HG02678 (cell line): ENCODE measurements at regions not wholly inside any gene's neighbourhood (a gene's known extent, or its start where the extent isn't known, plus 50 kb on each side); places are given as distances from the start of the nearest gene placed in this dataset.

Experiments used
- ATAC-seq: cut with Tn5 transposase; IDR thresholded peaks from one replicate; pipeline ENCODE4 v1.9.1; 2021; ENCODE audit warnings: mild to moderate bottlenecking, moderate library complexity; ENCODE audit not compliant: unreplicated experiment

DNA sequence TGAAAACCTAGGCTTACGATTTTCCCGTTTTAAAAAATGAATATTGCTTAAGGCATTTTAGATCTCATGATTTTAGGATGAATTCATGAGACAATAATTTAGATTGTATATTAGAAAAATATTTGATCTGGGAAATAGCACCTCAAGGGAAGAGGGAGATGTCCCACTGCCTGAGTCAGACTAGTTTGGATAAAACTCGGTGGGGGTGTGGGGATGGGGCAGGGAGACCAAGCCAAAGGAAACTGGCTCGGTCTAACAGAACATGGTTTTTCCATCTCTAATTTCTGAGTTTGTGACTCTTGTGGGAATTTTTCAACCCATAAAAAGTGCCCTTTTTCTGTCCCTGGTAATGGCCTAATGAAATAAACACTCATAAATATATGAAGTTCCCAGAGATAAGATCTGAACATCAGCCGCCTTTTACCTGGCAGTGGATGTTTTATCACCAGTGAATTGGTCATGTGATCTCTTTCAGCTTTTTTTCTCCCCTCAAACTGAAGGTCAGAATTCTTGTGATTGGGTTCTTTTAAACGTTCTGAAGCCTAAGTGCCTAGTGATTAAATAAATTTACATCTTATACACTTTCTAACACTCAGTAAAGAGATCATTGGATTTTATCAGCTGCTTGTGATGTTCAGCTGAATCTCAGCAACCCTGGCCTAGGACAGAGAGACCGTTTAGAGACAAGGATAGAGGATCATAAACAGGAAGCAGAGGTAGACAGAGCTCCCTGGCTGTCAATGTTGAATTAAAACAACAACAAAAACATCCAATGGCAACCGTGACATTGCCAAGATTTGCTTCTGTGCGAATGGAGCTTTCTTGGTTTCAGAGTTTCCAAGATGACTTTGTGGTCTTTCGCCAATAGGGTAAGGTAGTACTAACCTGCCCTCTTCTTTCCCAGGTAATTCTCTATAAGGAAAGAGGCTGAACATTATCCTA is 1038.2 kb downstream of the MCTP2 start:
- ATAC-seq: no peak

DNA sequence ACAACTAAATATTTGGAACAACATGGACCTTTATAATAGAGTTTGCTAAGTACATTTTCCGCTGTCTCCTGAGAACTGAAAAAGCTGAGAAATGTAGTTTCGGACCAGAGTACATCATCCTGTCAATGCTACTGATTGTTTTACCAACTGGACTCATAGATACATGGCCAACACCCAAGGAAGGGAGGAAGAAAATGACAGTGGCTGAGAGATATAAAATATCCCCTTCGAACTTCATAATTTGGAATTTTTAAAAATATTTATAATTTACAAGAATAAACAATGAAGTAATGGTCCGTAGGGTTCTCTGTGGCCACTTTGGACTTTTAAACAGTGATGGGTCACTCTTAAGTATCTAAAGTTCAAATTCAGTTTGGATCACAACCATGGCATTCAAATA is 1042.7 kb downstream of the MCTP2 start:
- ATAC-seq: no peak

DNA sequence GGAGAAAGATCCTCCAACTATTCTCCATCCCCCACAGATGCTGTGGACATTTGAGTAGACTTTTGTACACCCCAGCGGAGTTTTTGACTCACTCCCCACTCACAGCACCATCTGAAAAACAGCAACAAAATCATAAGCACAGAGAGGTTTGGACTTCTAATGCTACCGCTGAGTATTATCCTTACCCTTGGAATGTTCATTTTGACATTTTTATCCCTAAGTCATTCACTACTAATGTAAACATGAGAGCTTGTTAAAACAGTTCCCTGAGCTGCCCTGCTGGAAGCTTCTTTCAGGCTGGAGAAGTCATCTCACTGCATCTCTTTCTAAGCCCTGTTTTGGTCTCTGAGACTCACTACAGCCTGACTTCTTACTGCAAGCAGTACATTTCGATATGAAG is 1045.9 kb downstream of the MCTP2 start:
- ATAC-seq: no peak

DNA sequence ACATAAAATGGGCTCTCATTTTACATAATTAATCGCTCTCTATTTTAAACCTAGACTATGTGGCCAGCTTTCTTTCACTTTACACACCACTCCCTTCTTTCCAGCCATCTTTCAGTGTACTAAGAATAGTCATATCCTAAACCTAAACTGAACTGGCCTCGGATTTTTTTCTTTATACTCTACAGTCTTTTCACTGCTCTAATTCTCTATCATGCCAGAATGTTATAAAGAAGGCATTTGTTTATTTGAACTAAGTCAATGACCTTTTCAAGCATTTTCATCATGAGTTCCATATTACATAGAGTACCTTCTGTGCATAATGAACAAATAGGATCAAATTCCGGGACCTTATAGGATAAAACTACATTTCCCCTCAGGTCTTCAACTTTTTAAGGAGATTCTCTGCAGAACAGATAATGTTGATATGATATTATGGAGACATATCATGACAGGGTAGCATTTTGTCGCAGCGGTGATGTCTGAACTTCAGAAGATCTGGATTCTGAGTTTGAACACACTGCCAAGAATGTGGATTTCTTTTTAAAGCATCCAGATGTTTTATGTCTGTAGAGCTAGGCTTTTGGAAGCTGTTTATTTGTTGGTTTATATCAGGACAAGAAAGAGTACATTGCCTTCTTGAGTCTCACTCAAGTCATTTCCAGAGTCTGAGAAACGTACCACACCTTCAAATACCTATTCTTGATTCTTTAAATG is 1047.3 kb downstream of the MCTP2 start:
- ATAC-seq: no peak

DNA sequence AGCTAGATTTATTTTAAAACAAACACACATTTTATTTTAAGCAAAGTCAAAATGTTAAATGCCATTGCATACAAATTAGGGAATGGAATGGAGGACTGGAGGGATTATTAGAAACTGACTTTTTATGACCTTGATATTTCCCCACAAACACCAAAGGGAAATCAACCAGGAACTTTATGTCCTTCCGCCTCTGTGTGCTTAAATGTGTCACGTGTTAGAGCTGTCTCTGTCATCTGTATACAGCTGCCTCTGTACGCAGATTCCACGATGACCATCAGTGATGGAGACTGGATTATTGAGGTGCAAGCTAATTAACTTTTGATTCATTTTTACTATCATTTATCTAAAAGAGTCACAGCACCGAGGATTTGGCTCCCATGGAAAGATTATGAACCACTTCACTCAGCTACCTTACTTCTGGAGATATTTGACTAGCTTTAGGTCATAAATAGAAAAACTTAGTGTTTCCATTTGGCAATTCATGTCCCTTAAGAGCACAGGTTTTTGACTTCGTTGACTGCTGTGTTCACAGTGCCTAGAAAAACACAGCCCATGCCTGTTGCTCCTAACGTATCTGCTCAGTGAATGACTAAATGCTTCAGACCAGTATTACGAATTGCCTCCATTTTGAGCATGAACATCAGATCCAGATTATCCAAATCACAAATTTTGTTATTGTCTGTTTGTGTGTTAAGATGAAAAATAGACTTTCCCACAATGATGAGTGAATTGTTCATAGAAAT is 1048.1 kb downstream of the MCTP2 start:
- no peak for ATAC-seq

DNA sequence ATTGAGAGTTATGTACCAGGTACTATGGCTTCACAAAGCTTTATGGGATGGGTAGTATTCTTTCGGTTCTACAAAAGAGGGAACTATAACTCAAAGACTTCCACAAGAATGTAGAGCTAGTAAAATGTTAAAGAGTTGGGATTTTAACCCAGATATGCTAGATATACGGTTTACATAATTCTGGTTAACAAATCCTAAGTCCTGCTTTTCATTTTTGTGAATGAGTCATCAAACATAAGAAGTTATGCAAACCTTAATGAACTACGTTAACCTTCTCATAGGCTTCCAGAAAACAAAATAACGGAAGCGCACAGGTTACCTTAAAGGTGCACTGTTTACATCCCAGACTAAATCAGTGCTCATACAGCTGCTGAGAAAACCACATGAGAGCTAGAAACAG is 1049.3 kb downstream of the MCTP2 start:
- ATAC-seq: no peak

DNA sequence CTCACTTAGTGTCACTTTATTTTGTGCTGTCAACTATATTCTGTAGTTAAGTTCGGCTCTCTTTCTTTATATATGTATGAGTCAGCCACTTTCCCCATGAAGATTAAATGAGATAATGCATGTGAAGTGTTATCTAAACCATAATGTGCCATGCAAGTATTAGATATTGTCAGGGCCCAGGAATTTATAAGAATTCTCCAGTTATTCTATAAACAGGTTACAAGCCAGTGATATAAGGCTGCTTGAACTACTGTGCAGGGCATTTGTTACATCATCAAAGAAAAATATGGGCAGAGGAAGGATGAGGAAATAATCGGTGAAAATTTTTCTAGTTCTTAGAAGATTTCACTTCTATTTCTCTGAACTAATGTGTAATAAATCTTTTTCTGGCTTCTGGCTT is 1049.0 kb upstream of the NR2F2 start:
- ATAC-seq: no peak

DNA sequence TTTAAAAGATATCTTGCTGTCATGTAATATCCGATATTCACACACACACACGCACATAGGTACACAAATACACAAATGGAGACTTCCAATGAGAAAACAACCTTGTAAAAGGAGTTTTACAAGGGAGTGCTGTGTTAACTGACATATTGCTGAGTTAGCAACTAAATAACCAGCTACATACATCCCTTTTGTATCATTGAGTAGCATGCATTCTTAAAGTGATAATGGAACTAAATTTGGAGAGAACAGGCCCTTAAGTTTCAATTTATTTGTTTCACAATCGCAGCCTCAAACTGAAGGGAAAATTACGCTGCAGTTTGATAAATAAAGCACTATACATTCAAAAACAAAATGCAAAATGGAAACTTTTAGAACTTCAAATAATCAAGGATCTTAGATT is 1046.0 kb upstream of the NR2F2 start:
- no peak for ATAC-seq

DNA sequence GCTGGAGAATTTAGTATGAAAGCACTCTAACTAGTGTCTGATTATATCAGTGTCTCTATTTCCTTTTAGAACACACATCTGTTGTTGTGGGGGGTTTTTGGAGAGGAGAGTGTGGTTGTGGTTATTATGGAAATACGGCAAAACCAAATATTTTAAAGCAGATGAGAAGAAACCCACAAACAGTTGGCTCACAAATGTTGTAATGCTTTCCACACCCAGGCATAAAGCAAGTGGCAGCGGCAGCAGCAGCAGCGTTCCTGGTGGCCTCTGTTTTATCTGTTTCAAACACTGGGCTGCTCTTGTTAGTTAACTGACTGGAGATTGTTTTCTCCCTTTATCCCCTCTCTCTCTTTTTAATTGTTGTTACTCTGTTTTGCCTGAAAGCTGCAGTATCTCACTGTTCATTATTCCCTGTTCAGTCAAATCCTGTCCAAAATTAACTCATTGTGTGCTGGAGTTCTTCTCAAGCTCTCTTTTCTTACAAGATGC is 1045.5 kb upstream of the NR2F2 start:
- ATAC-seq: no peak

DNA sequence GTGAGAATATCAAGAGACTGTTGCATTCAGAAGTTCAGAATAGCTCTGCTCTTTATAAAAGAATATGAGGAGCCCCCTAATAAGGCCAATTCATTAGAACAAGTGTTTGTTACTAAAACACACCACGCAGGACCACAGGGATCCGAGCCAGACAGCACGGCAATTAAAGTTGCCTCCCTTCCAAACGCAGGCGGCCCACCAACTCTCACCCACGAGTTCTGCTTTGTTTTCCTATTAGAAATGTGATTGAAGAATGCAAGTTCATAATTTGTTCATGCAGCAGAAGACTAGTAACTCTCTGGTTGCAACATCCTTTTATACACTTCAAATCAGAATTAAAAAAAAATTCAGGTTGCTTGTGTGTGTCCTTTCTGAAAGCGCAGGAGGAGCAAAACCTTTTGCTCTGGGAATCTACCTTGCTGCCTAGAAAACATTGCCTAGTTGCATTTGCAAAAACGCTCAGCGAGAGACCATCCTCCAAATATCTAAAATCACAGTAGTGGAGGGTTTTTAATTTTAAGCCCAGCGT is 1044.1 kb upstream of the NR2F2 start:
- no peak for ATAC-seq

DNA sequence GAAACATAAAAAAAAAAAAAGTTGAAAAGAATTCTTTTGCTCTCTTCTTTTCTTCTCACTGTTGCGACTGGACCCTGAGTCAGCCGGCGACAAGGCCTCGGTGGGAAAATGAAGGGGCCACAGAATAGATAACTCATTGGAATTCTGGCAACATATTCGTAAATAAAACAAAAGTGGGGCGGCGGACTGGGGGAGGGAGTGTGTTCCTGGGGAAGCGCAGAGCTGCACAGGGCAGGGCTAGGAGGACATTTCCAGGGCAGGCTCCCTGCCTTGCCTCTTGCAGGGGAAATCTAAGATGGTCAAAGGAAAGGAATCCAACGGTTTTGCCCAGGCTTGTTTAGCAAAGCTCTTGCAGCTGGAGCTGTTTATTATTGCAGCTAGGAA is 1042.8 kb upstream of the NR2F2 start:
- ATAC-seq: no peak

DNA sequence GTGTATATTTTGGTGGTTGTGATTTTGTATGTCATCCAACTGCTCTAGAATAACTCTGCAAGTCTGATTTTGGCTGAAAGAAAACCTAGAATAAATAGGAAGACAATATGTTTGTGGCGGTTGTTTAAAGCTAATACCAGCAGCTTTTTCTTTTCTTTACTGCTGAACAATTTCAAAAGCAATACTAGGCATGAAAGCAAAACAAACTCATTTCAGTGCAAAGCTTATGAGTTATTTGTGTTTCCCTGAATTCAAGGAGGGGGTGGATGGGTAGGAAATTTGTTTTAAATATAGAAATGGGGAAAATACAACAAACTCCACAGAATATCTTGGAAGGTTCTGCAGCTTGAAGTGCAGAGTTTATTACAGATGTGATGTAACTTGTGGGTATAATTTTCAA is 1041.9 kb upstream of the NR2F2 start:
- no peak for ATAC-seq

DNA sequence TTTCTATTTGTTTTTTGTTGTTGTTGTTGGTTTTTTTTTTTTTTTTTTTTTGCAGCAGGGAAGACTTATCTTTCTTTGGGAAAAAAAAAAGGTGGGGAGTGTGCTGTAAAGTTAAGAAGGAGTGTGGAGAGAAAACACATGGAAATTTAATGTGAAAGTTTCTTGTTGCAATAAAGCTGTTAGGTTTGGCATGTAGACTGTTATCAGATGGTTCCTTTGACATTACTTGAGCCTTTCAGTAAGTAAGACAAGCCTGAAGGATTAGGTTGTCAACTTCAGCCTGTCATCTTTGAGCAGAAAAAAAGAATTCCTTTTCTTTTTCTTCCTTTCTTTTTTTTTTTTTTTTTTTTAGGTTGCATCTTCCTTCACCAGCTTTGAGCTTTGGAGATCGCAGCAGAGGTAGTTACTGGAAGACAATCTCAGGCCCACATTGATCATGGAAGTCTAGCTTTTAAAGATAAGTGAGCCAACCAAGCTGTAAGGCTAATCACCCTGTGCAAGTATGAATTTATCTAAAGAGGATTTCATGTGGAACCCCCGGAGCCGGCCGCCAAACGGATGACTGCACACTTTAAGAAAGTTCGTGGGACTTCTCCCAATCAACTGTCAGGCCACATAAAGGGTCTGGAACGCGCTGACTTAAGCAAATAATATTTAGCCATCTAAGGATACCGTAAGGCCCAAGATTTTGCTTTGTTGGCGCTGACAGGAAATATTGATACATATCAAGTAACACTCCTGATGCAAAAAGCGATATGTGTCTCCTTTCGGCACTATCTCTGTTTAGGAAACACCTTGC is 1040.1 kb upstream of the NR2F2 start:
- no peak for ATAC-seq

DNA sequence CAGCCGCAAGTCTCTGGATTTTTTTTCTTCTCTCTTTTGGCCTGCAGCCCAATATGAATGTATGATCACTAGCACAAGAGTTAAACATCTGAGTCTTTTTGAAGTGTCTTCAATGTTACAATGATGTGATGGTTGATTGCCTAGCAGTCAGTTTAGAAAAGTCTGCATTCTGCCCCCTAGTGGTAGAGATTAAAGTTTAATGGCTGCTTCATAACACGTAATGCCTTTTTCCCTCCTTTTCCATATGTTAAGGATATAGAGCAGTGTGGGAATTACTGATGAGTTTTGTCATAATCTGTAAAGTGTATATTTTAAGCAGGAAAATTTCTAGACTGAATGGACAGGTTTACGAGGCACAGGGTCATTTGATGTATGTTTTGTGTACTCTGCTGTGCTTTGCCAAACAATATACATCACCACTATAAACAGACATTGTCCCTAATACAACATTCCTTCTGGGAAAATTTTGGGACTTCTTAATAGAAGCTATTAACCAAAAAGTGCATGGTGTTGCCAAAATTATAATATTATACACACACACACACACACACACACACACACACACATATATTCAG is 1038.5 kb upstream of the NR2F2 start:
- ATAC-seq: peak; percentile 57

DNA sequence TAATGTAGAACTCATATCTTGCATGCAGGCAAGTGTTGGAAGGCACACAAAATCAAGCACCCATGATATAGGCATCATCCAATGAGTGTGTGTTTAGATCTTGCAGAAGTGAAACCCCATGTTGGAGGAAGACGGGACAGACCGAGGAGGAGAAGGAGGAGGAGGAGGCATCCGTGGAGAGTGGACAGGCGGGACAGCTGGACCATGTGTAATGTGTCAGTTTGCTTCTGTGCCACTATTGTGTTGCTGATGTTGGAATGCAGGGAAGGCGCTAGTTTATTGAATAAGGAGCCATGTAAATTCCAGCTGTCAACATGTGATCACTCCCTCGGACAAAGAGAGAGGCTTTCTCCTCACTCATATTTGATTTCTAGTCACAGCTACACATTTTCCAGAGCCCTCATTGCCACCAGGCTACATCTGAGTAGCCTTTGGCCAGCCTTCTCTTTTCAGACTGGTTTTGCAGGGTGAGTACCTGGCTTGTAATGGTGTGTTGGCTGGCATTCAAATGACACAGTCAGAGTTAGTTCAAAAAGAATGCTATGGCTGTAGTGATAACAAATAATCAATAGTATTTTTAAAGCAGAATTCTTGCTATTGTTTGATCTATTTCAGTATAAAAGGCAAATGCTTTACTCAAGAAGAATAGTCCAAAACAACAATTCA is 1037.6 kb upstream of the NR2F2 start:
- no peak for ATAC-seq

DNA sequence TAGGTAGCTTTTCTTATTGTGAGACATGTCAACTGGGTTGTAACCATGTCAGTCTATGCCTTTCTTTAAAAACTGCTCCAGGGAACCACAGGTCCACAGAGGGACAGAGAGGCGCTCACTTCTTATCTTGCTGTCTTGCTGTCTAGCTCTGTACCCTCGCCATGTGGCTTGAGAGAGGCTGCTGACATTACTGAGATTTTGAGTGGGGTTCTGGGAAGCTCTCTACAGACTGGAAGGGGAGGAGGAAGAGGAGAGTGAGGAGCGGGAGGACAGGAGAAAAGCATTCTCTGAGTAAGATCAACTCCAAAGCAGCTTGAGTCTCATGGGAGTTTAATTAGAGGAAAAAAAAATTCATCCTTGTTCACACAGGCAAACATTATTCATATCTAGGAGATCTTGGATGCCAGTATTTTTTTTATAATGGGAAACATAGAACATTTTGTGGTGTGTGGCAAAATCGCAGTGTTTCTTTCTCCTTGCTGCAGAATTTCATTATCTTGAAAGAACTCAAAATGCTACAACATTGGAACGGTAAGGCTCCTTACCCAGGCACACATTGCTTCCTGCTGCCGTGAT is 1037.0 kb upstream of the NR2F2 start:
- no peak for ATAC-seq

DNA sequence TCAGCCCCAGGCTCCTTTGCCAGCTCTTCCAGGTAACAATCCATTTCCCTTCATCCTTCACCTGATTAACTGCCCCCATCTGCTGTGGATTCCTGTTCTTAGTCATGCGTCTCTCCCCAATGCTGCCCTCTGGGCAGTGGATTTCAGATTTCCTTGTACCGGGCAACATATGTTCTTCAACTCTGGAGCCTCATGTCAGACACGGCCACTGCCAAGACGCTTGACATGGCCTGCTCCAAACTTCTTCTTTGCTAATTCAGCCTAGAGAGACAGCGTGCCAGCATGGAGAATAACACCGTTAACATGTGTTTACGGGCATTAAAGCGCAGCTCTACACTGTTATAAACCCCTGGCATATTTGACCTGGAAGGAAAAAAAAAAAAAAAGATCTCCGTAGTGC is 1035.1 kb upstream of the NR2F2 start:
- ATAC-seq: no peak

DNA sequence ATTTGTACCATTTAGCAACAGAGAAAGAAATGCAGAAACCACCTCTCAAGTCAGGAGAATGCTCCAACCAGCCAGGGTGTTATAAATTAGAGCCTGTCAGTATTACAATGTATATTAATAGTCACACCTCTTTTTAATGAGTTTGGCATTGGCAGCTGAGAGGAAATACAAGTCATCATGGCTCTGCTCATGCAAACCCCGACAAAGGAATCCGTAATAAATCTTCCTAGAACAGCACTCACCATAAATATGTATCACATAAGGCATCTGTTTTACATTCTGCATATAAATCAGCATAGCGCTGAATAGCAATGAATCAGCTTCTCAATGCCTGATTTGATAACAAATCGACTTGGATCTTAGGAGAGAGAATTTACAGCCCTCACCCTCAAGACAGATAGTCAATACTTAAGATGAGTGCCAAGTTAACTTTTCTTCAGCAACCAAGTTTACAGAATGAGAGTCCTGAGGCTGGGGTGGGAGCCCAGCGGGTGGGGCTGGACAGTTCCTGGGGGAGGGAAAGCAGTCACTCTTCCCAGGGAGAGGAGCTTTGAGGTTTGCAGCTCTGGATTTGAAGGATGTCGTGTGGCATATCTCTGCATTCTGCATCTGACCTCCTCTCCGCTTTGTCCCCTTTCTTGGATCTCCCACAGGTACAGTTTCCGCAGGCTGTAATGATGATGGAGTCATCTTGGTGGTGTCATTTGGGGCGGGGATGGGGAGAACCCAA is 1034.4 kb upstream of the NR2F2 start:
- ATAC-seq: no peak
